Body of pancreas (tissue), 4 donors: ENCODE measurements at regions not wholly inside any gene's neighbourhood (a gene's known extent, or its start where the extent isn't known, plus 50 kb on each side); places are given as distances from the start of the nearest gene placed in this dataset.

Source experiments
- POLR2A ChIP-seq, 3 donors: fragments of 450-650 bp; IDR thresholded peaks; one replicate each; pipeline ENCODE4 v1.6.1; 2016; ENCODE audit warnings: antibody characterized with exemption in 3 of 3, mild to moderate bottlenecking in 2 of 3
- TF ChIP-seq, protein P1 (sequence below), 7 experiments: fragments of 450-650 bp in 4 of 7; fragments of 200-600 bp in 3 of 7; sonication (generic) in 3 of 7; IDR thresholded peaks; one replicate each; pipeline ENCODE4 v1.5.1; 2016 to 2019; ENCODE audit warnings: antibody characterized with exemption in 7 of 7

- TF ChIP-seq, protein P1, sequence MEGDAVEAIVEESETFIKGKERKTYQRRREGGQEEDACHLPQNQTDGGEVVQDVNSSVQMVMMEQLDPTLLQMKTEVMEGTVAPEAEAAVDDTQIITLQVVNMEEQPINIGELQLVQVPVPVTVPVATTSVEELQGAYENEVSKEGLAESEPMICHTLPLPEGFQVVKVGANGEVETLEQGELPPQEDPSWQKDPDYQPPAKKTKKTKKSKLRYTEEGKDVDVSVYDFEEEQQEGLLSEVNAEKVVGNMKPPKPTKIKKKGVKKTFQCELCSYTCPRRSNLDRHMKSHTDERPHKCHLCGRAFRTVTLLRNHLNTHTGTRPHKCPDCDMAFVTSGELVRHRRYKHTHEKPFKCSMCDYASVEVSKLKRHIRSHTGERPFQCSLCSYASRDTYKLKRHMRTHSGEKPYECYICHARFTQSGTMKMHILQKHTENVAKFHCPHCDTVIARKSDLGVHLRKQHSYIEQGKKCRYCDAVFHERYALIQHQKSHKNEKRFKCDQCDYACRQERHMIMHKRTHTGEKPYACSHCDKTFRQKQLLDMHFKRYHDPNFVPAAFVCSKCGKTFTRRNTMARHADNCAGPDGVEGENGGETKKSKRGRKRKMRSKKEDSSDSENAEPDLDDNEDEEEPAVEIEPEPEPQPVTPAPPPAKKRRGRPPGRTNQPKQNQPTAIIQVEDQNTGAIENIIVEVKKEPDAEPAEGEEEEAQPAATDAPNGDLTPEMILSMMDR (IDR thresholded peaks at IDR 0.05), result no peak
- no peak for TF ChIP-seq POLR2A (IDR thresholded peaks at IDR 0.05)
These were observed 90.2 kb upstream of the TSPAN2 start for GRCh38 chr1:115179397-115180079.
